Left lung (tissue), 4 donors: ENCODE measurements at regions not wholly inside any gene's neighbourhood (a gene's known extent, or its start where the extent isn't known, plus 50 kb on each side); places are given as distances from the start of the nearest gene placed in this dataset.

ENCODE experiments used
- ATAC-seq: fragments of 200-7000 bp; cut with Tn5 transposase; one replicate; pipeline ENCODE4 v1.9.1; 2020; ENCODE audit warnings: moderate library complexity
- DNase-seq, 4 donors: peaks; one replicate each; pipeline ENCODE4 v3.0.0-alpha.2; 2013 to 2020
- H3K27ac ChIP-seq, 2 donors: fragments of 200-600 bp; sonication (generic) in 1 of 2; one replicate each; pipeline versions ENCODE4 v1.5.0 to v1.8.0; 2020 to 2021
- H3K27me3 ChIP-seq, 2 donors: fragments of 200-600 bp; sonication (generic) in 1 of 2; one replicate each; pipeline versions ENCODE4 v1.5.0 to v1.8.0; 2020 to 2021
- H3K36me3 ChIP-seq, 2 donors: fragments of 200-600 bp; sonication (generic) in 1 of 2; one replicate each; pipeline versions ENCODE4 v1.5.0 to v1.8.0; 2020 to 2021
- H3K4me1 ChIP-seq, 2 donors: fragments of 200-600 bp; one replicate each; pipeline ENCODE4 v1.8.0; 2021
- H3K4me3 ChIP-seq, 2 donors: fragments of 200-600 bp; sonication (generic) in 1 of 2; one replicate each; pipeline versions ENCODE4 v1.5.0 to v1.8.0; 2020 to 2021; ENCODE audit warnings: mild to moderate bottlenecking in 1 of 2
- H3K9me3 ChIP-seq, 2 donors: fragments of 200-600 bp; sonication (generic) in 1 of 2; one replicate each; pipeline versions ENCODE4 v1.5.0 to v1.8.0; 2020 to 2021
- CTCF ChIP-seq, 2 donors: fragments of 200-600 bp; sonication (generic) in 1 of 2; IDR thresholded peaks; one replicate each; pipeline versions ENCODE4 v1.5.0 to v1.8.0; 2021; ENCODE audit warnings: antibody characterized with exemption in 2 of 2
- intact Hi-C, 2 donors: fragments of 100-400 bp; cut with DNase I; formaldehyde crosslinking; loops; one replicate each; pipeline versions ENCODE4 v1.11.2 to v1.14.2; 2022
- donor health status: DM: no; HTN: yes; CAD: no.
- donor health status: DM: no; HTN: no; CAD: no.

GRCh38 chr12:5348057-5348456 is 83.9 kb upstream of the NTF3 start:
- H3K36me3 ChIP-seq = no peaks in the 10 kb centered on the region
- H3K27ac ChIP-seq = no peak overlapping the region
- no peak for TF ChIP-seq CTCF (IDR thresholded peaks at IDR 0.05)
- H3K27me3 ChIP-seq = no peaks in the 10 kb centered on the region
- no peak for DNase-seq
- intact Hi-C loops = no loop called here
- ATAC-seq = no peak
- H3K4me3 ChIP-seq = no peak overlapping the region
- peaks cover 0 to 2% of the 10 kb centered on the region in 2 donors for H3K9me3 ChIP-seq
- no peaks in the 10 kb centered on the region for H3K4me1 ChIP-seq

GRCh38 chr12:5348491-5348890 is 83.4 kb upstream of the NTF3 start:
- no peaks in the 10 kb centered on the region for H3K36me3 ChIP-seq
- H3K27ac ChIP-seq = no peak overlapping the region
- no peak overlapping the region for H3K4me3 ChIP-seq
- H3K9me3 ChIP-seq = peaks cover 0 to 6% of the 10 kb centered on the region in 2 donors
- no peak for DNase-seq
- no peak for TF ChIP-seq CTCF (IDR thresholded peaks at IDR 0.05)
- intact Hi-C loops = no loop called here
- no peaks in the 10 kb centered on the region for H3K27me3 ChIP-seq
- no peak for ATAC-seq
- H3K4me1 ChIP-seq = no peaks in the 10 kb centered on the region

GRCh38 chr12:5364036-5364770 is 67.7 kb upstream of the NTF3 start:
- no peaks in the 10 kb centered on the region for H3K9me3 ChIP-seq
- no peaks in the 10 kb centered on the region for H3K4me1 ChIP-seq
- no peak overlapping the region for H3K4me3 ChIP-seq
- TF ChIP-seq CTCF (IDR thresholded peaks at IDR 0.05) = no peak
- no peaks in the 10 kb centered on the region for H3K36me3 ChIP-seq
- ATAC-seq (no peak), DNase-seq (no peak)
- intact Hi-C loops = no loop called here
- H3K27me3 ChIP-seq = peaks cover 0 to 4% of the 10 kb centered on the region in 2 donors
- H3K27ac ChIP-seq = no peak overlapping the region

- intact Hi-C loops = no loop called here
- peaks cover 0 to 4% of the 10 kb centered on the region in 2 donors for H3K27me3 ChIP-seq
- no peaks in the 10 kb centered on the region for H3K4me1 ChIP-seq
- TF ChIP-seq CTCF (IDR thresholded peaks at IDR 0.05) = no peak
- no peak overlapping the region for H3K4me3 ChIP-seq
- H3K9me3 ChIP-seq = no peaks in the 10 kb centered on the region
- DNase-seq (no peak), ATAC-seq (no peak)
- no peaks in the 10 kb centered on the region for H3K36me3 ChIP-seq
- no peak overlapping the region for H3K27ac ChIP-seq
Observed at GRCh38 chr12:5369298-5369697, 62.6 kb upstream of the NTF3 start.

- no peak overlapping the region for H3K4me3 ChIP-seq
- DNase-seq (no peak), ATAC-seq (no peak)
- no peak for TF ChIP-seq CTCF (IDR thresholded peaks at IDR 0.05)
- no peaks in the 10 kb centered on the region for H3K27me3 ChIP-seq
- no peaks in the 10 kb centered on the region for H3K4me1 ChIP-seq
- intact Hi-C loops = no loop called here
- no peak overlapping the region for H3K27ac ChIP-seq
- H3K36me3 ChIP-seq = no peaks in the 10 kb centered on the region
- no peaks in the 10 kb centered on the region for H3K9me3 ChIP-seq
Observed at GRCh38 chr12:5371631-5372030, 60.3 kb upstream of the NTF3 start.
